IMR-90 (cell line): ENCODE measurements at regions not wholly inside any gene's neighbourhood (a gene's known extent, or its start where the extent isn't known, plus 50 kb on each side); places are given as distances from the start of the nearest gene placed in this dataset.

Experiments
- ATAC-seq: fragments of 200-7000 bp; cut with Tn5 transposase; 2 replicates; pipeline ENCODE4 v1.9.1; 2020; ENCODE audit warnings: low read depth, mild to moderate bottlenecking, moderate library complexity
- BruUV-seq: library from RNA; stranded (reverse); fragments of 400-500 nt; replicated peaks from 2 replicates; lab custom pipeline; 2021; lab: Mats Ljungman, UMichigan
- CTCF ChIA-PET: fragments of 300-600 bp; formaldehyde crosslinking; extraction: SDS; loops from one replicate; lab custom pipeline; 2021; ENCODE audit warnings: antibody characterized with exemption; lab: Yijun Ruan, JAX
- POLR2A ChIA-PET: fragments of 300-600 bp; sonication (Branson Sonifier 250); formaldehyde crosslinking; loops from one replicate; lab custom pipeline; 2022; ENCODE audit warnings: antibody characterized with exemption; ENCODE audit not compliant: unreplicated experiment; lab: Charles Lee
- DNase-seq: peaks from one replicate; pipeline ENCODE4 v3.0.0; 2013
- H2AFZ ChIP-seq: replicated peaks from 2 replicates; pipeline ENCODE3; 2013; ENCODE audit warnings: low read length, mild to moderate bottlenecking; ENCODE audit not compliant: poor library complexity
- H2AK5ac ChIP-seq: 2 replicates; pipeline ENCODE4 v1.6.1; 2013; ENCODE audit warnings: low read depth, low read length, inconsistent platforms
- H2AK9ac ChIP-seq: replicated peaks from 2 replicates; pipeline ENCODE3; 2013; ENCODE audit warnings: mild to moderate bottlenecking, low read depth, low read length, moderate library complexity; ENCODE audit not compliant: poor library complexity
- H2BK120ac ChIP-seq: 2 replicates; pipeline ENCODE4 v1.6.1; 2013; ENCODE audit warnings: low read depth, low read length, inconsistent platforms
- H2BK15ac ChIP-seq: 3 replicates; pipeline ENCODE4 v1.6.1; 2013; ENCODE audit warnings: low read depth, low read length, inconsistent platforms
- H2BK20ac ChIP-seq: 2 replicates; pipeline ENCODE4 v1.6.1; 2013; ENCODE audit warnings: low read depth, mild to moderate bottlenecking, inconsistent platforms, low read length, moderate library complexity
- H2BK5ac ChIP-seq: 2 replicates; pipeline ENCODE4 v1.6.1; 2013; ENCODE audit warnings: mild to moderate bottlenecking, low read depth, low read length, inconsistent platforms; ENCODE audit not compliant: poor library complexity, severe bottlenecking
- H3K14ac ChIP-seq: replicated peaks from 2 replicates; pipeline ENCODE4 v1.6.1; 2013; ENCODE audit warnings: low read depth, low read length, inconsistent platforms
- H3K18ac ChIP-seq: 2 replicates; pipeline ENCODE4 v1.6.1; 2013; ENCODE audit warnings: low read depth, low read length, control low read depth
- H3K23ac ChIP-seq: 2 replicates; pipeline ENCODE4 v1.6.1; 2013; ENCODE audit warnings: low read depth, low read length, inconsistent platforms
- H3K27ac ChIP-seq: 2 replicates; pipeline ENCODE4 v1.5.1; 2013; ENCODE audit warnings: mild to moderate bottlenecking, control low read depth, low read length; ENCODE audit not compliant: insufficient read depth
- H3K27me3 ChIP-seq: 2 replicates; pipeline ENCODE4 v1.6.1; 2013; ENCODE audit warnings: low read length; ENCODE audit not compliant: control insufficient read depth, insufficient read depth
- H3K36me3 ChIP-seq: 2 replicates; pipeline ENCODE4 v1.6.1; 2013; ENCODE audit warnings: low read length, mixed read lengths; ENCODE audit not compliant: control insufficient read depth, insufficient read depth
- H3K4ac ChIP-seq: 2 replicates; pipeline ENCODE4 v1.6.1; 2013; ENCODE audit warnings: low read depth, low read length, inconsistent platforms
- H3K4me1 ChIP-seq: 2 replicates; pipeline ENCODE4 v1.6.1; 2013; ENCODE audit warnings: low read length, mixed read lengths; ENCODE audit not compliant: control insufficient read depth, insufficient read depth
- H3K4me2 ChIP-seq: 2 replicates; pipeline ENCODE4 v1.6.1; 2013; ENCODE audit warnings: low read depth, mild to moderate bottlenecking, control low read depth, low read length, moderate library complexity
- H3K4me3 ChIP-seq: 2 replicates; pipeline ENCODE4 v1.5.1; 2013; ENCODE audit warnings: low read depth, mild to moderate bottlenecking, control low read depth, low read length, moderate library complexity; ENCODE audit not compliant: insufficient read depth
- H3K56ac ChIP-seq: 2 replicates; pipeline ENCODE4 v1.6.1; 2013; ENCODE audit warnings: low read length, inconsistent platforms; ENCODE audit not compliant: insufficient read depth; ENCODE audit errors: extremely low read depth
- H3K79me1 ChIP-seq, 2 experiments: 2 replicates each; pipeline ENCODE4 v1.6.1; 2013; ENCODE audit warnings: low read length in 2 of 2, inconsistent platforms in 1 of 2, low read depth in 1 of 2
- H3K9ac ChIP-seq: 2 replicates; pipeline ENCODE4 v1.6.1; 2013; ENCODE audit warnings: low read depth, low read length, control low read depth
- H3K9me1 ChIP-seq: 2 replicates; pipeline ENCODE4 v1.6.1; 2013; ENCODE audit warnings: low read length, inconsistent platforms; ENCODE audit not compliant: insufficient read depth
- H3K9me3 ChIP-seq: 2 replicates; pipeline ENCODE4 v1.6.1; 2013; ENCODE audit warnings: low read length; ENCODE audit not compliant: control insufficient read depth, insufficient read depth
- H4K20me1 ChIP-seq: 2 replicates; pipeline ENCODE4 v1.6.1; 2013; ENCODE audit warnings: low read length, inconsistent platforms; ENCODE audit not compliant: insufficient read depth
- H4K5ac ChIP-seq: 2 replicates; pipeline ENCODE4 v1.6.1; 2013; ENCODE audit warnings: mild to moderate bottlenecking, low read depth, low read length, control low read depth
- H4K8ac ChIP-seq, 2 experiments: 2 replicates each; pipeline ENCODE4 v1.6.1; 2013; ENCODE audit warnings: low read depth in 2 of 2, low read length in 2 of 2, control low read depth in 1 of 2, inconsistent platforms in 1 of 2
- H4K91ac ChIP-seq: 2 replicates; pipeline ENCODE4 v1.6.1; 2013; ENCODE audit warnings: low read depth, low read length, inconsistent platforms; ENCODE audit not compliant: insufficient read depth
- CHD1 ChIP-seq: IDR thresholded peaks from 2 replicates; pipeline ENCODE4 v1.6.1; 2012; ENCODE audit warnings: low read depth, low read length, improper control_type of control experiment
- FOS ChIP-seq: fragments of 150-350 bp; IDR thresholded peaks from 2 replicates; pipeline ENCODE4 v1.6.1; 2016; ENCODE audit warnings: low read depth, low read length
- MXI1 ChIP-seq: IDR thresholded peaks from 2 replicates; pipeline ENCODE4 v1.6.1; 2012; ENCODE audit warnings: low read depth, mild to moderate bottlenecking, low read length, moderate library complexity, borderline replicate concordance
- SMC3 ChIP-seq: fragments of 150-350 bp; IDR thresholded peaks from 2 replicates; pipeline ENCODE4 v1.6.1; 2016; ENCODE audit warnings: low read depth, mild to moderate bottlenecking, antibody characterized with exemption, low read length, moderate library complexity
- WGBS, 2 experiments: methylation state at CpG; one replicate each; pipeline versions ENCODE4 v1.1.5 to v1.1.7; 2013; ENCODE audit warnings: missing lambda C conversion rate in 2 of 2; ENCODE audit not compliant: insufficient read length in 1 of 2; ENCODE audit errors: extremely low coverage in 2 of 2; 5-methylcytosine and 5-hydroxymethylcytosine counted together
- dilution Hi-C: fragments of 300-500 bp; cut with HindIII; formaldehyde crosslinking; loops from one replicate; pipeline ENCODE4 v1.14.3; 2018; ENCODE audit warnings: low sequenced_read_pairs; ENCODE audit not compliant: unreplicated experiment
- in situ Hi-C: fragments of 300-500 bp; cut with MboI; formaldehyde crosslinking; loops from 3 replicates; pipeline ENCODE4 v1.14.3; 2019; ENCODE audit warnings: low sequenced_read_pairs, inconsistent platforms, mixed read lengths
- intact Hi-C: fragments of 100-400 bp; cut with micrococcal nuclease; formaldehyde crosslinking; loops from 2 replicates; pipeline ENCODE4 v1.10.0; 2022
- TF ChIP-seq, protein P1 (sequence below): fragments of 150-350 bp; IDR thresholded peaks from 2 replicates; pipeline ENCODE4 v1.6.1; 2017; ENCODE audit warnings: mild to moderate bottlenecking, antibody characterized with exemption, low read length, low read depth
- TF ChIP-seq, protein P2 (sequence below): conservative IDR thresholded peaks from 2 replicates; pipeline ENCODE4 v1.5.1; 2012; ENCODE audit warnings: mild to moderate bottlenecking, low read depth, low read length, improper control_type of control experiment

DNA sequence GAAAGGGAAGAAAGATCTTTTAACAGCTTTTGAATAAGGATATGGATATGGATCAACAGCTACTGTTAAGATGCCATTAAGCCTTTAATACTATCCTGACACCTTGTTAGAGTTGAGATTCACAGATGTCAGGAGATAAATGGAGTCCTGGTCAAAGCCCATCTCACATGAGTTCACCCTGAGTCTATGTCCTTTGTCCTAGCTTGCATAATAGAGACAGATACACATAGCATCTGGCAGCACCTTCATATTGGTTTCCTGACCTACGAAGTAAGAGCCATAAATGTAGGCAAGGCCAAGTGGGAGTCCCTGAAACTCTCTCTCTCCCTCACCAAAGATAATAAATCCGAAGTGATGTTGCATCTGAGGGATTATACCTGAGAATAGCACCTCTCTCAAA, 79.1 kb upstream of the F13A1 start:
- H2AFZ ChIP-seq: no peak overlapping the region
- no peak overlapping the region for H4K8ac ChIP-seq
- no peak overlapping the region for H2AK5ac ChIP-seq
- no peak overlapping the region for H2AK9ac ChIP-seq
- H3K18ac ChIP-seq: no peak overlapping the region
- ChIA-PET CTCF (no interaction called here), POLR2A (no interaction called here)
- H3K36me3 ChIP-seq: no peaks in the 10 kb centered on the region
- DNase-seq: no peak
- no peaks in the 10 kb centered on the region for H3K4me1 ChIP-seq
- H2BK5ac ChIP-seq: no peak overlapping the region
- H2BK15ac ChIP-seq: no peak overlapping the region
- H4K91ac ChIP-seq: no peak overlapping the region
- no peak overlapping the region for H3K9ac ChIP-seq
- H3K27ac ChIP-seq: no peak overlapping the region
- BruUV-seq: no TSS peak
- H3K23ac ChIP-seq: no peak overlapping the region
- in situ Hi-C loops (no loop called here), dilution Hi-C loops (no loop called here), intact Hi-C loops (no loop called here)
- H3K4me3 ChIP-seq: no peak overlapping the region
- H3K4me2 ChIP-seq: no peak overlapping the region
- H4K5ac ChIP-seq: no peak overlapping the region
- no peaks in the 10 kb centered on the region for H4K20me1 ChIP-seq
- no peak for ATAC-seq
- H3K27me3 ChIP-seq: no peaks in the 10 kb centered on the region
- no peak overlapping the region for H2BK20ac ChIP-seq
- H2BK120ac ChIP-seq: no peak overlapping the region
- H3K4ac ChIP-seq: no peak overlapping the region
- no peak overlapping the region for H3K14ac ChIP-seq
- no peaks in the 10 kb centered on the region for H3K9me1 ChIP-seq
- no peaks in the 10 kb centered on the region for H3K79me1 ChIP-seq
- H3K9me3 ChIP-seq: peaks cover 20% of the 10 kb centered on the region
- no peak overlapping the region for H3K56ac ChIP-seq
- TF ChIP-seq FOS: no peak
- TF ChIP-seq, protein P1, sequence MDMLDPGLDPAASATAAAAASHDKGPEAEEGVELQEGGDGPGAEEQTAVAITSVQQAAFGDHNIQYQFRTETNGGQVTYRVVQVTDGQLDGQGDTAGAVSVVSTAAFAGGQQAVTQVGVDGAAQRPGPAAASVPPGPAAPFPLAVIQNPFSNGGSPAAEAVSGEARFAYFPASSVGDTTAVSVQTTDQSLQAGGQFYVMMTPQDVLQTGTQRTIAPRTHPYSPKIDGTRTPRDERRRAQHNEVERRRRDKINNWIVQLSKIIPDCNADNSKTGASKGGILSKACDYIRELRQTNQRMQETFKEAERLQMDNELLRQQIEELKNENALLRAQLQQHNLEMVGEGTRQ: no peak
- TF ChIP-seq, protein P2, sequence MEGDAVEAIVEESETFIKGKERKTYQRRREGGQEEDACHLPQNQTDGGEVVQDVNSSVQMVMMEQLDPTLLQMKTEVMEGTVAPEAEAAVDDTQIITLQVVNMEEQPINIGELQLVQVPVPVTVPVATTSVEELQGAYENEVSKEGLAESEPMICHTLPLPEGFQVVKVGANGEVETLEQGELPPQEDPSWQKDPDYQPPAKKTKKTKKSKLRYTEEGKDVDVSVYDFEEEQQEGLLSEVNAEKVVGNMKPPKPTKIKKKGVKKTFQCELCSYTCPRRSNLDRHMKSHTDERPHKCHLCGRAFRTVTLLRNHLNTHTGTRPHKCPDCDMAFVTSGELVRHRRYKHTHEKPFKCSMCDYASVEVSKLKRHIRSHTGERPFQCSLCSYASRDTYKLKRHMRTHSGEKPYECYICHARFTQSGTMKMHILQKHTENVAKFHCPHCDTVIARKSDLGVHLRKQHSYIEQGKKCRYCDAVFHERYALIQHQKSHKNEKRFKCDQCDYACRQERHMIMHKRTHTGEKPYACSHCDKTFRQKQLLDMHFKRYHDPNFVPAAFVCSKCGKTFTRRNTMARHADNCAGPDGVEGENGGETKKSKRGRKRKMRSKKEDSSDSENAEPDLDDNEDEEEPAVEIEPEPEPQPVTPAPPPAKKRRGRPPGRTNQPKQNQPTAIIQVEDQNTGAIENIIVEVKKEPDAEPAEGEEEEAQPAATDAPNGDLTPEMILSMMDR: no peak
- TF ChIP-seq SMC3: no peak
- TF ChIP-seq CHD1: no peak
- no peak for TF ChIP-seq MXI1
- WGBS, 2 experiments: no CpG with 5 or more reads among the region's 2 CpGs
